Panc1 (cell line): ENCODE measurements at regions not wholly inside any gene's neighbourhood (a gene's known extent, or its start where the extent isn't known, plus 50 kb on each side); places are given as distances from the start of the nearest gene placed in this dataset.

Source experiments
- CTCF ChIP-seq: fragments of 450-650 bp; IDR thresholded peaks from 2 replicates; pipeline ENCODE4 v1.5.1; 2017; ENCODE audit warnings: mild to moderate bottlenecking
- POLR2AphosphoS5 ChIP-seq: IDR thresholded peaks from 2 replicates; pipeline ENCODE4 v1.6.1; 2012; ENCODE audit warnings: mild to moderate bottlenecking, low read depth, low read length, moderate library complexity
- SIN3A ChIP-seq: IDR thresholded peaks from 2 replicates; pipeline ENCODE4 v1.6.1; 2012; ENCODE audit warnings: low read depth, mild to moderate bottlenecking, low read length, moderate library complexity, borderline replicate concordance; ENCODE audit not compliant: insufficient read depth
- TCF7L2 ChIP-seq: IDR thresholded peaks from 2 replicates; pipeline ENCODE4 v1.6.1; 2011; ENCODE audit warnings: mild to moderate bottlenecking, low read depth, low read length, inconsistent platforms
- TF ChIP-seq, protein P1 (sequence below), 2 experiments: IDR thresholded peaks; 2 replicates each; pipeline ENCODE4 v1.6.1; 2011 to 2012; ENCODE audit warnings: low read depth in 2 of 2, control low read depth in 1 of 2, low read length in 1 of 2, mild to moderate bottlenecking in 1 of 2, moderate library complexity in 1 of 2; ENCODE audit not compliant: insufficient read depth in 1 of 2

DNA sequence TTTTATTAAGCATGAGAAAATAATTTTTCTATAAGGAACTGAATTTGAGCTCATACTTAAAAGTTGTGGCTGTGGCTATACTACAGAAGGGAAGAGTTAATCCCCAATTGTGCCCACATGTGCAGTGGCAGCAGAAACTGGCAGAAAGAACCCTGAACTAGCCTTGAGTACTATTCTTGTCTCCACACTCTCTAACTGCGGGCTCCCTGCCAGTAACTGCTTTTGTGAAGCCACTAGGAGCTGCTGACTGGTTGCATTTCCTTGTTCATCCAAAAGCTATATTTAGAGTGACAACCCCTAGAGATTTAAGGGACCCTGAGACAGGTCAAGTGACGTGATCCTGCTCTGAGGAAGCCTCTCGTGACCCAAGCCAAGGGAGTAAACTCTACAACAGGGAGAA is 238.6 kb downstream of the ELAVL2 start:
- TF ChIP-seq CTCF, result no peak
- TF ChIP-seq POLR2AphosphoS5, result no peak
- no peak for TF ChIP-seq TCF7L2
- TF ChIP-seq, protein P1, sequence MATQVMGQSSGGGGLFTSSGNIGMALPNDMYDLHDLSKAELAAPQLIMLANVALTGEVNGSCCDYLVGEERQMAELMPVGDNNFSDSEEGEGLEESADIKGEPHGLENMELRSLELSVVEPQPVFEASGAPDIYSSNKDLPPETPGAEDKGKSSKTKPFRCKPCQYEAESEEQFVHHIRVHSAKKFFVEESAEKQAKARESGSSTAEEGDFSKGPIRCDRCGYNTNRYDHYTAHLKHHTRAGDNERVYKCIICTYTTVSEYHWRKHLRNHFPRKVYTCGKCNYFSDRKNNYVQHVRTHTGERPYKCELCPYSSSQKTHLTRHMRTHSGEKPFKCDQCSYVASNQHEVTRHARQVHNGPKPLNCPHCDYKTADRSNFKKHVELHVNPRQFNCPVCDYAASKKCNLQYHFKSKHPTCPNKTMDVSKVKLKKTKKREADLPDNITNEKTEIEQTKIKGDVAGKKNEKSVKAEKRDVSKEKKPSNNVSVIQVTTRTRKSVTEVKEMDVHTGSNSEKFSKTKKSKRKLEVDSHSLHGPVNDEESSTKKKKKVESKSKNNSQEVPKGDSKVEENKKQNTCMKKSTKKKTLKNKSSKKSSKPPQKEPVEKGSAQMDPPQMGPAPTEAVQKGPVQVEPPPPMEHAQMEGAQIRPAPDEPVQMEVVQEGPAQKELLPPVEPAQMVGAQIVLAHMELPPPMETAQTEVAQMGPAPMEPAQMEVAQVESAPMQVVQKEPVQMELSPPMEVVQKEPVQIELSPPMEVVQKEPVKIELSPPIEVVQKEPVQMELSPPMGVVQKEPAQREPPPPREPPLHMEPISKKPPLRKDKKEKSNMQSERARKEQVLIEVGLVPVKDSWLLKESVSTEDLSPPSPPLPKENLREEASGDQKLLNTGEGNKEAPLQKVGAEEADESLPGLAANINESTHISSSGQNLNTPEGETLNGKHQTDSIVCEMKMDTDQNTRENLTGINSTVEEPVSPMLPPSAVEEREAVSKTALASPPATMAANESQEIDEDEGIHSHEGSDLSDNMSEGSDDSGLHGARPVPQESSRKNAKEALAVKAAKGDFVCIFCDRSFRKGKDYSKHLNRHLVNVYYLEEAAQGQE (IDR thresholded peaks at IDR 0.05; ENCODE audit: insufficient read depth in 1 of 2, low read depth in 2 of 2, low read length in 1 of 2), result no peak
- no peak for TF ChIP-seq SIN3A
